K562 (cell line): ENCODE measurements at regions not wholly inside any gene's neighbourhood (a gene's known extent, or its start where the extent isn't known, plus 50 kb on each side); places are given as distances from the start of the nearest gene placed in this dataset.
"Not testable (repeated sequence)": the region's sequence is repeated elsewhere in the genome, so short reads cannot be mapped to it uniquely, and the experiment has no call there.

Experiments used
- ATAC-seq: fragments of 200-7000 bp; cut with Tn5 transposase; 3 replicates; pipeline ENCODE4 v1.9.1; 2020; ENCODE audit warnings: moderate library complexity
- BruUV-seq: library from RNA; stranded (reverse); fragments of 400-500 nt; replicated peaks from 2 replicates; lab custom pipeline; 2021; lab: Mats Ljungman, UMichigan
- CTCF ChIA-PET: fragments of 300-600 bp; formaldehyde crosslinking; extraction: SDS; loops from one replicate; lab custom pipeline; 2021; ENCODE audit warnings: low intra/inter-chr PET ratio; lab: Yijun Ruan, JAX
- POLR2A ChIA-PET: fragments of 300-600, 350-650 bp; sonication (Branson Sonifier 250); formaldehyde crosslinking; extraction: SDS; loops from one replicate; lab custom pipeline; 2021; ENCODE audit warnings: antibody characterized with exemption, inconsistent platforms; lab: Yijun Ruan, JAX
- DNase-seq, 4 experiments: peaks; one replicate each; pipeline versions ENCODE4 v3.0.0 to v3.0.0-alpha.2; 2011 to 2018; ENCODE audit warnings: low spot score in 3 of 4, mixed read lengths in 3 of 4; ENCODE audit errors: extremely low read depth in 1 of 4
- FAIRE-seq: peaks from 2 replicates; lab custom pipeline; 2011; peaks lifted over from hg19 to GRCh38; lab: Jason Lieb, UNC
- H2AFZ ChIP-seq: 2 replicates; pipeline ENCODE4 v1.6.0; 2011; ENCODE audit warnings: low read depth, low read length, control low read depth, inconsistent platforms
- H3K27ac ChIP-seq: fragments of 200-600 bp; 3 replicates; pipeline ENCODE4 v1.8.0; 2011; ENCODE audit warnings: low read depth, mild to moderate bottlenecking, control low read depth, inconsistent platforms, low read length, moderate library complexity, mixed read lengths; ENCODE audit errors: extremely low read depth
- H3K27me3 ChIP-seq, 2 experiments: fragments of 300-600 bp in 1 of 2; 2 replicates in 1 of 2; 3 replicates in 1 of 2; pipeline versions ENCODE4 v1.6.0 to v1.8.0; 2011; ENCODE audit warnings: inconsistent platforms in 2 of 2, low read length in 2 of 2, mild to moderate bottlenecking in 1 of 2, mixed read lengths in 1 of 2, moderate library complexity in 1 of 2; ENCODE audit not compliant: control insufficient read depth in 2 of 2, insufficient read depth in 2 of 2
- H3K36me3 ChIP-seq: fragments of 300-600 bp; 3 replicates; pipeline ENCODE4 v1.8.0; 2011; ENCODE audit warnings: mild to moderate bottlenecking, low read length, inconsistent platforms; ENCODE audit not compliant: control insufficient read depth, insufficient read depth
- H3K4me1 ChIP-seq, 2 experiments: fragments of 200-600 bp in 1 of 2; replicated peaks in 1 of 2; 2 replicates in 1 of 2; 3 replicates in 1 of 2; pipeline versions ENCODE4 v1.5.1 to v1.8.0; 2011; ENCODE audit warnings: inconsistent platforms in 2 of 2, low read length in 2 of 2, mild to moderate bottlenecking in 1 of 2, mixed read lengths in 1 of 2, moderate library complexity in 1 of 2; ENCODE audit not compliant: control insufficient read depth in 2 of 2, insufficient read depth in 2 of 2
- H3K4me2 ChIP-seq: 2 replicates; pipeline ENCODE4 v1.6.1; 2011; ENCODE audit warnings: low read length, control low read depth, inconsistent platforms, mixed read lengths; ENCODE audit not compliant: insufficient read depth
- H3K4me3 ChIP-seq: fragments of 200-600 bp; sonication (generic), shearing (Covaris generic); 2 replicates; pipeline ENCODE4 v1.5.1; 2016; ENCODE audit warnings: control low read depth, inconsistent platforms
- H3K79me2 ChIP-seq: fragments of 200-600 bp; 3 replicates; pipeline ENCODE4 v1.8.0; 2011; ENCODE audit warnings: low read length, inconsistent platforms; ENCODE audit not compliant: control insufficient read depth, insufficient read depth
- H3K9ac ChIP-seq, 2 experiments: 2 replicates each; pipeline versions ENCODE4 v1.6.0 to v1.6.1; 2011; ENCODE audit warnings: low read depth in 2 of 2, low read length in 2 of 2, control low read depth in 1 of 2, inconsistent platforms in 1 of 2, mild to moderate bottlenecking in 1 of 2, mixed read lengths in 1 of 2; ENCODE audit not compliant: insufficient read depth in 1 of 2
- H3K9me1 ChIP-seq: one replicate; pipeline ENCODE4 v1.6.0; 2011; ENCODE audit warnings: inconsistent platforms, mild to moderate bottlenecking, low read length, moderate library complexity; ENCODE audit not compliant: control insufficient read depth, insufficient read depth
- H3K9me3 ChIP-seq: replicated peaks from 2 replicates; pipeline ENCODE4 v1.5.1; 2011; ENCODE audit warnings: low read depth, low read length, inconsistent platforms; ENCODE audit not compliant: control insufficient read depth, insufficient read depth
- H4K20me1 ChIP-seq: replicated peaks from 2 replicates; pipeline ENCODE4 v1.6.1; 2011; ENCODE audit warnings: low read length, inconsistent platforms, mixed read lengths; ENCODE audit not compliant: control insufficient read depth, insufficient read depth
- CBFB ChIP-seq: sonication (generic); formaldehyde crosslinking; IDR thresholded peaks from 2 replicates; pipeline ENCODE4 v1.4.0; 2020; ENCODE audit warnings: mild to moderate bottlenecking, missing genetic modification reagents
- DACH1 ChIP-seq: fragments of 450-650 bp; IDR thresholded peaks from 2 replicates; pipeline ENCODE4 v1.6.1; 2018; ENCODE audit not compliant: partially characterized antibody
- KAT7 ChIP-seq: sonication (generic); formaldehyde crosslinking; IDR thresholded peaks from 2 replicates; pipeline ENCODE4 v1.8.0; 2022; ENCODE audit warnings: missing genetic modification reagents, mild to moderate bottlenecking, borderline replicate concordance
- RFX7 ChIP-seq: fragments of 250-450 bp; sonication (Bioruptor Pico); IDR thresholded peaks from 2 replicates; pipeline ENCODE4 v1.5.1; 2021; ENCODE audit warnings: mild to moderate bottlenecking
- SRSF9 ChIP-seq: fragments of 200-400 bp; formaldehyde crosslinking; IDR thresholded peaks from 2 replicates; pipeline ENCODE4 v1.6.1; 2017; ENCODE audit warnings: low read depth, low read length, borderline replicate concordance
- ZNF347 ChIP-seq: fragments of 450-650 bp; formaldehyde crosslinking; IDR thresholded peaks from 2 replicates; pipeline ENCODE4 v1.4.0; 2020; ENCODE audit warnings: low read depth, mild to moderate bottlenecking, moderate library complexity
- WGBS: fragments of 100-300 bp; shearing (Covaris generic); methylation state at CpG from one replicate; pipeline ENCODE4 v1.1.6; 2016; ENCODE audit warnings: low coverage, mixed read lengths; ENCODE audit not compliant: insufficient coverage; ENCODE audit errors: missing lambda C conversion rate; 5-methylcytosine and 5-hydroxymethylcytosine counted together
- in situ Hi-C: fragments of 300-500 bp; cut with MboI; formaldehyde crosslinking; loops from 4 replicates; pipeline ENCODE4 v1.15.0; 2018; ENCODE audit warnings: inconsistent platforms, mixed read lengths
- intact Hi-C: fragments of 100-400 bp; cut with micrococcal nuclease; formaldehyde crosslinking; loops from 2 replicates; pipeline ENCODE4 v1.14.2; 2022

- H4K20me1 ChIP-seq, H3K9ac ChIP-seq, H2AFZ ChIP-seq, POLR2A ChIA-PET, H3K79me2 ChIP-seq, H3K4me3 ChIP-seq, intact Hi-C loops, H3K27me3 ChIP-seq, FAIRE-seq, H3K4me1 ChIP-seq, H3K9me3 ChIP-seq, DNase-seq, ATAC-seq, H3K36me3 ChIP-seq, H3K9me1 ChIP-seq, H3K4me2 ChIP-seq, CTCF ChIA-PET, BruUV-seq, in situ Hi-C loops, H3K27ac ChIP-seq: not testable (repeated sequence)
- 1% methylated on average over 9 of the region's 10 CpGs for WGBS
These were observed 210.3 kb downstream of the TRIML1 start for GRCh38 chr4:188349569-188349968.

- H3K9me1 ChIP-seq = no peaks in the 10 kb centered on the region
- intact Hi-C loops (no loop called here), in situ Hi-C loops (no loop called here)
- H2AFZ ChIP-seq = no peak overlapping the region
- no peak for DNase-seq
- H3K9me3 ChIP-seq = no peaks in the 10 kb centered on the region
- no peaks in the 10 kb centered on the region for H3K27me3 ChIP-seq
- H3K9ac ChIP-seq = no peak overlapping the region
- CTCF ChIA-PET = no interaction called here
- H3K27ac ChIP-seq = no peak overlapping the region
- no peaks in the 10 kb centered on the region for H3K79me2 ChIP-seq
- ATAC-seq = no peak
- H3K36me3 ChIP-seq = no peaks in the 10 kb centered on the region
- H3K4me2 ChIP-seq = no peak overlapping the region
- WGBS = 0% methylated on average over 1 of the region's 1 CpG
- POLR2A ChIA-PET = no interaction called here
- H3K4me1 ChIP-seq = no peaks in the 10 kb centered on the region
- no peak for FAIRE-seq
- H3K4me3 ChIP-seq = no peak overlapping the region
- no TSS peak for BruUV-seq
- H4K20me1 ChIP-seq = no peaks in the 10 kb centered on the region
- TF ChIP-seq KAT7 (CRISPR knock-in tag) = no peak
- no peak for TF ChIP-seq RFX7
- no peak for TF ChIP-seq ZNF347
- TF ChIP-seq DACH1 = no peak
- TF ChIP-seq SRSF9 = no peak
- TF ChIP-seq CBFB (CRISPR knock-in tag) = no peak
These were observed 224.0 kb downstream of the TRIML1 start for GRCh38 chr4:188363196-188363595.
